ENCODE measurements at regions not wholly inside any gene's neighbourhood (a gene's known extent, or its start where the extent isn't known, plus 50 kb on each side); places are given as distances from the start of the nearest gene placed in this dataset.
A peak's percentile ranks its signal among the peaks of the same experiment; 100 is the strongest.

- no peak overlapping the region for H3K4me3 ChIP-seq (ENCODE audit: low read length)
- TF ChIP-seq, protein P1, sequence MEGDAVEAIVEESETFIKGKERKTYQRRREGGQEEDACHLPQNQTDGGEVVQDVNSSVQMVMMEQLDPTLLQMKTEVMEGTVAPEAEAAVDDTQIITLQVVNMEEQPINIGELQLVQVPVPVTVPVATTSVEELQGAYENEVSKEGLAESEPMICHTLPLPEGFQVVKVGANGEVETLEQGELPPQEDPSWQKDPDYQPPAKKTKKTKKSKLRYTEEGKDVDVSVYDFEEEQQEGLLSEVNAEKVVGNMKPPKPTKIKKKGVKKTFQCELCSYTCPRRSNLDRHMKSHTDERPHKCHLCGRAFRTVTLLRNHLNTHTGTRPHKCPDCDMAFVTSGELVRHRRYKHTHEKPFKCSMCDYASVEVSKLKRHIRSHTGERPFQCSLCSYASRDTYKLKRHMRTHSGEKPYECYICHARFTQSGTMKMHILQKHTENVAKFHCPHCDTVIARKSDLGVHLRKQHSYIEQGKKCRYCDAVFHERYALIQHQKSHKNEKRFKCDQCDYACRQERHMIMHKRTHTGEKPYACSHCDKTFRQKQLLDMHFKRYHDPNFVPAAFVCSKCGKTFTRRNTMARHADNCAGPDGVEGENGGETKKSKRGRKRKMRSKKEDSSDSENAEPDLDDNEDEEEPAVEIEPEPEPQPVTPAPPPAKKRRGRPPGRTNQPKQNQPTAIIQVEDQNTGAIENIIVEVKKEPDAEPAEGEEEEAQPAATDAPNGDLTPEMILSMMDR (conservative IDR thresholded peaks at IDR 0.05; ENCODE audit: low read depth, low read length): no peak
- no peak for DNase-seq (ENCODE audit: low read depth)
Observed at GRCh38 chr4:78683352-78683751, 92.8 kb upstream of the BMP2K start.

GRCh38 chr4:78684325-78685079 lies 91.6 kb upstream of the BMP2K start:
- TF ChIP-seq, protein P1 (conservative IDR thresholded peaks at IDR 0.05; ENCODE audit: low read depth, low read length): no peak
- DNase-seq (ENCODE audit: low read depth): peak; percentile 49
- H3K4me3 ChIP-seq (ENCODE audit: low read length): no peak overlapping the region

- DNase-seq (ENCODE audit: low read depth): no peak
- H3K4me3 ChIP-seq (ENCODE audit: low read length): no peak overlapping the region
- TF ChIP-seq, protein P1 (conservative IDR thresholded peaks at IDR 0.05; ENCODE audit: low read depth, low read length): no peak
Observed at GRCh38 chr4:78687818-78688217, 88.3 kb upstream of the BMP2K start.

GRCh38 chr4:78688366-78688765 lies 87.8 kb upstream of the BMP2K start:
- TF ChIP-seq, protein P1 (conservative IDR thresholded peaks at IDR 0.05; ENCODE audit: low read depth, low read length): no peak
- no peak for DNase-seq (ENCODE audit: low read depth)
- no peak overlapping the region for H3K4me3 ChIP-seq (ENCODE audit: low read length)

GRCh38 chr4:78689261-78689660 lies 86.9 kb upstream of the BMP2K start:
- no peak overlapping the region for H3K4me3 ChIP-seq (ENCODE audit: low read length)
- TF ChIP-seq, protein P1 (conservative IDR thresholded peaks at IDR 0.05; ENCODE audit: low read depth, low read length): no peak
- DNase-seq (ENCODE audit: low read depth): no peak

- no peak for DNase-seq (ENCODE audit: low read depth)
- TF ChIP-seq, protein P1 (conservative IDR thresholded peaks at IDR 0.05; ENCODE audit: low read depth, low read length): no peak
- H3K4me3 ChIP-seq (ENCODE audit: low read length): no peak overlapping the region
Observed at GRCh38 chr4:78689700-78690323, 86.3 kb upstream of the BMP2K start.

DNA sequence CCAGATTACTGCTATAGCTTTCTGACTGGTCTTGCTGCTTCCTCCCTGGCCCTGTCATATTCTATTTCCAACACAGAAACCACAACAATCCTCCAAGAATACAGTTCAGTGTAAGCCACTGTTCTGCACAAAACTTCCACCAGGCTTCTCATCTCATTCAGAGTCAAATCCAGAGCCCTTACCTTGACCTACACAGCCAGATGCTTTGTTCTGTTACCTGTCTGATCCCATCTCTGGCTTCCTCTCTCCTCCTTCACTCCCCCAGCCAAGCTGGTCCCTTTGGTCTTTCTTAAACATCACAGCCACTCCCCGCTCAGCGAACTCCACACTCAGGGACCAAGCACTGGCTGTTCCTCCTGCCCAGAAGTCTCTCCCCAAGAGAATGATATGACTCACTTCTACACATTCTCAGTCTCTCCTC lies 84.8 kb upstream of the BMP2K start:
- TF ChIP-seq, protein P1 (conservative IDR thresholded peaks at IDR 0.05; ENCODE audit: low read depth, low read length): no peak
- no peak overlapping the region for H3K4me3 ChIP-seq (ENCODE audit: low read length)
- DNase-seq (ENCODE audit: low read depth): no peak
